DOHH2 (cell line): ENCODE measurements at regions not wholly inside any gene's neighbourhood (a gene's known extent, or its start where the extent isn't known, plus 50 kb on each side); places are given as distances from the start of the nearest gene placed in this dataset.

Experiments used
- CTCF ChIP-seq: fragments of 200-600 bp; sonication (generic); IDR thresholded peaks from one replicate; pipeline ENCODE4 v1.5.1; 2014; ENCODE audit warnings: antibody characterized with exemption, mild to moderate bottlenecking, low read depth, low read length; ENCODE audit not compliant: poor library complexity, severe bottlenecking
- EZH2phosphoT487 ChIP-seq: fragments of 200-600 bp; sonication (generic); IDR thresholded peaks from 2 replicates; pipeline ENCODE4 v1.6.1; 2017; ENCODE audit warnings: borderline replicate concordance, mild to moderate bottlenecking, antibody characterized with exemption, low read length, moderate library complexity, mixed read lengths

GRCh38 chr13:33637978-33638743 lies 179.8 kb upstream of the RFC3 start:
- no peak for TF ChIP-seq CTCF
- no peak for TF ChIP-seq EZH2phosphoT487
